GM12891 (cell line): ENCODE measurements at regions not wholly inside any gene's neighbourhood (a gene's known extent, or its start where the extent isn't known, plus 50 kb on each side); places are given as distances from the start of the nearest gene placed in this dataset.
"Not testable (repeated sequence)": the region's sequence is repeated elsewhere in the genome, so short reads cannot be mapped to it uniquely, and the experiment has no call there.

ENCODE experiments used
- DNase-seq: peaks from one replicate; pipeline ENCODE4 v3.0.0; 2011; ENCODE audit warnings: low spot score; ENCODE audit not compliant: insufficient read length
- FAIRE-seq: peaks from 2 replicates; lab custom pipeline; 2011; peaks lifted over from hg19 to GRCh38; lab: Jason Lieb, UNC
- PAX5 ChIP-seq: IDR thresholded peaks from 2 replicates; pipeline ENCODE4 v1.6.1; 2011; ENCODE audit warnings: low read length, moderate library complexity, mild to moderate bottlenecking; ENCODE audit not compliant: insufficient read depth, severe bottlenecking
- POLR2A ChIP-seq: IDR thresholded peaks from 2 replicates; pipeline ENCODE4 v1.6.1; 2011; ENCODE audit warnings: low read depth, low read length, control low read depth
- POLR2AphosphoS5 ChIP-seq: IDR thresholded peaks from 2 replicates; pipeline ENCODE4 v1.6.1; 2011; ENCODE audit warnings: low read depth, low read length, control low read depth
- POU2F2 ChIP-seq: IDR thresholded peaks from 2 replicates; pipeline ENCODE4 v1.6.1; 2011; ENCODE audit warnings: low read depth, mild to moderate bottlenecking, control low read depth, low read length, moderate library complexity
- SPI1 ChIP-seq: IDR thresholded peaks from 2 replicates; pipeline ENCODE4 v1.6.1; 2011; ENCODE audit warnings: low read depth, low read length, control low read depth
- TAF1 ChIP-seq: IDR thresholded peaks from 2 replicates; pipeline ENCODE4 v1.6.1; 2011; ENCODE audit warnings: low read depth, low read length, control low read depth

DNA sequence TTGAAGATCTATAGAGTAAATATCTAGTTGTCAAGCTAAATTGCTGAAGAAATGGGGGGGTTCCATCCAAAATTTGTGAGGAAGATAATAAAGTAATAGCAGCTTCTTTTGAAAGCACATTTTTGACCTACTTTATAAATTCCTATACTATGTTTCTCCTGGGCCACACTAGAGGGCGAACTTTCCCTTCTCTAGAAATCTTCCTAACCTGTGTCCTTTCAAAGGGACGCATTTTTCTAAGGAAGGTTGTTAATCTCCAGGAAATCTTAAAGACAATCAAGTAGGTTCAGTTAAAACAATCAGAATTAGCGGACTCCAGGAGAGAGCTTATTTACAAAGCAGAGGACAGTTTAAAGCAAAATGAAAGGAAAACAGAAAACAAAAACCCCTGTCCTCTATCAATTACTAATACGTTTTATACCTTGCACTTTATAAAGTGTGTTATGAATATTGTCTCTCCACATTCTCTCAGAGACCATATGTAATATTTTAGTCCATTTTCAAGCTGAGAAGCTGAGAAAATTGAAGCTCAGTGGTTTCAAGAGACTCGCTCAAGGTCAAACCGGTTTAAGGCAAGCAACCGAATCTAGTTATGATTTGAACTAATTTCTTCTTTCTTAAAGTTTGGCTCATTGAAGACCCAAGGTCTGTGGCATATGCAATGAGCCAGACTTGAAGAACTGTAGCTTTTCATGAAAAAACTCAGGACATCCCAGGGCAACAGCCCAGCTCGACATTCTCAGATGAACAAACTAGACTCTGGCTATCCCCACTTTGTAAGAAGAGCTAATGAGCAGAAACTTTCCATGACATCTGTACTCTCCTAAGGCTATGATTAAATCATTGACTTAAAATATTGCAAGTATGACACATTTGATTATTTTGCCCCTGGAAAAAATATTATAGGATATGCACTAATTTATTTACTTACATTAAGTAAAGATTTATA, 273.6 kb downstream of the PAX3 start:
- no peak for DNase-seq
- no peak for FAIRE-seq
- TF ChIP-seq POLR2AphosphoS5 (no peak), POLR2A (no peak), SPI1 (no peak), POU2F2 (no peak), TAF1 (no peak), PAX5 (no peak)

DNA sequence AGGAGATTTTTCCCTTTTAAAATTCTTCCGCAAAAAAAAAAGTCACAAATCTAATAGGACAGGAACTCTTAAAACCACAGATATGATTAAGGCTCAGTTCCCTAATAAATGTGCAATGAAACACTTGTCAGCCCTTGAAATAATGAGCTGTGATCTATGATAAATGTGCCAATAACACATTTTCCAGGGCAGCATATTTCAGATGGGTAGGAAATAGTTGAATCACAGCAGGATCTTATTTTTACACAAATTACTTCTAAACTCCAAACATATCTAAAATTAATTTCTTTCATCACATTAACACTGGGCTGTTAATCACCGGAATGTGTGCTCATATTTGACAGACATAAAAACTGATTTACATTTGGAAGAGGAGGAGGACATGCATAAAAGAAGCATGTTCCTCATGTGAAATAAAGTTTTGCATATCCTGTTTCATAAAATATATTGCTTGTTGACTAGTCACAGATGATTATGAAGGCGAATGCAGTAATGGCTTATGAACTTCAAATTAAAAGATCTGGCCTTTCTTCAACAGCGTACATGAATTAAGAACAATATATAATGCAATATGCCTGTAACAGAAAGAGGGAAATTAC, 281.4 kb downstream of the PAX3 start:
- DNase-seq, result no peak
- no peak for FAIRE-seq
- TF ChIP-seq SPI1 (no peak), TAF1 (no peak), POLR2AphosphoS5 (no peak), POLR2A (no peak), PAX5 (no peak), POU2F2 (no peak)

DNA sequence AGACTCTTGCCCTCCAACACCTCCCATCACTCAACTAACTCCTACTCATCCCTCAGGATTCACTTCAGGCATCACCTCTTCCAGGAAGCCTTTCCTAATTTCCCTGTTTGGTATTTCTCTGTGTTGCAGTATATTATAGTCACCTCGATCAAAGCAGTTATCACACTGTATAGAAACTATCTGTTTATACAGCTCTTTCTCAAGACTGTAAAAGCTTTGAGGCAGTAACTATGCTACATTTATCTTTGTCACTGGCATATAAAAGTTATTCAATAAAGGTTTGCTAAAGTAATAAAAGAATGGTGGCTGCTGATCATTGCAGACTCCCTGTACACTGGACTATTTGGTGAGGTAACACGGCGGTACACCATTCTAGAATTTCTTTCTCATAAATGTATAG, 284.9 kb downstream of the PAX3 start:
- FAIRE-seq (no peak), DNase-seq (no peak)
- TF ChIP-seq POLR2A, result no peak
- no peak for TF ChIP-seq SPI1
- no peak for TF ChIP-seq POU2F2
- no peak for TF ChIP-seq PAX5
- TF ChIP-seq POLR2AphosphoS5, result no peak
- no peak for TF ChIP-seq TAF1

DNA sequence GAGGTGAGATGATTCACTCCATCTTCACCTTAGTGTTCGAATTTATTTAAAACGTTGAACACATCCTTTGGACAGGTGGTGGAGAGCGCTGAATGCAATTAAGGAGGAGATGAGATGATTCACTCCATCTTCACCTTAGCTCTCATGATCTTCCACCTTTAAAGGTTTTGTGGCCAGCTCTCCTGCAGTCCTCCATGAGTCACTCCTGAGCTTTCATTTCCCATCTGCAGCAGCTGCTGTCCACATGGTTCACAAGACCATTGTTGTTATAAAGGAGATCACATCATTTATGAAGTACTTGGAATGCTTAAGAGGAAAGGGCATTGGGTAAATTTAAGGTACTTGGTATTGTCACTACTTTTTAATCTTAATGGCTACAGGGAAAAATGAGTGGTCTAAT, 298.5 kb downstream of the PAX3 start:
- TF ChIP-seq POU2F2, result no peak
- TF ChIP-seq POLR2AphosphoS5, result no peak
- no peak for FAIRE-seq
- no peak for DNase-seq

DNA sequence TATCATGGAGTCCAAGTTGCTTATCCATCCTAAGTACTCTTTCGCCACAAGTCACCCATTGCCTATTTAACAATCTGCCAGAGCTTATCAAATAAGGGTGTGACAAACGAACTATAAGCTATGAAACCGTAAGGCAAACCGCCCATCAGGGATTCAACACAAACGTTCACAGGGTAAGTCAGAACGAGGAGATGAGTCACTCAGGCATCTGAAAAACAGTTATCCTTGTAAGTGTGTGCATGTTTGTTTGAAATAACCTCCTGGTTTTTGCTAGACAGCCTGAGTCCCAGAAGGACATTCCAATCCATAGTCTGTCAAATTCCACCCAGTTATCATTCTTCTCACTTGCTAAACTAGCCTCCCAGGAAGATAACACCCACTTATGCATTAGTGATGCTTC, 299.1 kb downstream of the PAX3 start:
- DNase-seq, result no peak
- TF ChIP-seq PAX5 (no peak), POLR2AphosphoS5 (no peak), TAF1 (no peak), SPI1 (no peak), POU2F2 (no peak), POLR2A (no peak)
- no peak for FAIRE-seq

DNA sequence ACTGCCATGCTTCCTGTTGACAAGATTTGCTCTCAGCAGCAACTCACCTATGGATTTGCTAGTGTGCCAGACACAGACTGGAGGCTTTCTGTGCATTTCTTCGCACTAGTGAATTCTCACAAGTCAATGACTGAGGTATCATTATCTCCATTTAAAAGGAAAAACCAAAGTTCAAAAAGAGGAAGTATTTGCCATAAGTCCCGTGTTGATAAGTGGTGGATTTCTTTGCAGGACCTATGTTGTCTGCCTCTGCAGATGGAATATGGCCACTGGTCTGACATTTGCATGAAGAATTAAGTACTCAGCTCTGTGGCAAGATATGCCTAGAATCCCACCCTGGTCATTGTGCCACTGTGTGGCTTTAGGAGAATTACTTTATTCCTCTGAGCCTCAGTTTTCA, 299.6 kb downstream of the PAX3 start:
- no peak for FAIRE-seq
- TF ChIP-seq PAX5 (no peak), POLR2A (no peak), TAF1 (no peak), SPI1 (no peak), POLR2AphosphoS5 (no peak), POU2F2 (no peak)
- no peak for DNase-seq

DNA sequence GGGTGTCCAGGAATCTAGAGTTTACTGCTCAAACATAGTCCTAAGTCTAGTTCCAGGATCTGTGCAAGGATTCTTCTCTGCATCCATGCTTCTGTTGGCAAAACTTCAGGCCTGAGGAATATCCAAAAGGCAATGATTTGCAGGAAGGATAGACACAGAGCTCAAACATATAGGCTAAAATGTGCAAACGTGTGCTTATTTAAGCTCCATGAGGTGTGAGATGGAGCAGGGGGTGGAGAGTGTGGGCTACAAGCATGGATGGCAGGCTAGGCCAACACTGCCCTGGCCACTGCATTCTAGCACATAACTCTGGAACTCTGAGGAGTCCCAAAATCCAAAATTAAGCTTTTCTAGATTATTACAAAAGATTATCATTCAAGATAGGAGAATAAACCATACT, 301.1 kb downstream of the PAX3 start:
- TF ChIP-seq SPI1 (no peak), POLR2A (no peak), PAX5 (no peak), TAF1 (no peak), POU2F2 (no peak), POLR2AphosphoS5 (no peak)
- FAIRE-seq (no peak), DNase-seq (no peak)

DNA sequence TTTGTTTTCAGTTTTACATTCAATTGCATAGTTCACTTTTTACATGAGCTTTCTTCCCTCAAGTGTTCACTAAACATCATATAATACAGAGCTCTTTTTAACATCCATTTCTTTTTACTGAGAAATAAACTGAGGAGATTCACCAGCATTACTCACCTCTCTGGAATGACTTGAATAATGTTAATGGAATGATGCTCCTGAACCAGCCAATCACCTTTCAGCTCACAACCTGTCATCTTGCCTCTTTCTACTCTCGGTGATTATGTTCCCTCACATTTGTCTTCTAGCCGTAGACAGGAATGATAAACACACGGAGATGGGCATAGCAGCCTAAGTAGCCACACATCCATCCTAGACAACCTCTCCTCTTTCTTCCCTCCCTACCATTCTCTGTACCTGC, 301.7 kb downstream of the PAX3 start:
- no peak for TF ChIP-seq TAF1
- no peak for TF ChIP-seq PAX5
- no peak for TF ChIP-seq POU2F2
- no peak for DNase-seq
- FAIRE-seq, result no peak

DNA sequence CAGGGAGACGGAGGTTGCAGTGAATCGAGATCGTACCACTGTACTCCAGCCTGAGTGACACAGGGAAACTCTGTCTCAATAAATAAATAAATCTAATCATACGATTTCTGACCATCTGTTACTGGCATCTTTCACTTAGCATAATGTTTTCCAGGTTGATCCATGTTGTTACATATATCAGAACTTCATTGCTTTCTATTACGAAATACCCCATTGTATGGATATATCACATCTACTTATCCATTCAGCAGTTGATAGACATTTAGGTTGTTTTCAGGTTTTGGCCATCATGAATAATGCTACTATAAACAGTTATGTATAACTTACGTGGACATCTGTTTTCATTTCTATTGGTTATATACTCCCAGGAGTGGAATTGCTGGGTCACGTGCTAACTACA, 303.9 kb downstream of the PAX3 start:
- DNase-seq (no peak), FAIRE-seq (no peak)
- TF ChIP-seq POU2F2 (no peak), POLR2AphosphoS5 (no peak), TAF1 (no peak), PAX5 (no peak), POLR2A (no peak), SPI1 (no peak)

DNA sequence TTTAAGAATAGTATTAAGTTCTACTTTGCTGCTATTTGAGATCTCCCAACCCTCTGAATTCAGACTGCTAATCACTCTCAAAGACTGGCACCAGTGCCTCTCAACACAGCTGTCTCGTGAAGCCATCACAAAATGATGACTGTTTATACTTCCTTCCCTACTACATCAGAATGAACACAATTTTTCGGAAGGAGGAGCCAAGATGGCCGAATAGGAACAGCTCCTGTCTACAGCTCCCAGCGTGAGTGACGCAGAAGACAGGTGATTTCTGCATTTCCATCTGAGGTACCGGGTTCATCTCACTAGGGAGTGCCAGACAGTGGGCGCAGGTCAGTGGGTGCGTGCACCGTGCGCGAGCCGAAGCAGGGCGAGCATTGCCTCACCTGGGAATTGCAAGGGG, 314.4 kb downstream of the PAX3 start:
- not testable (repeated sequence) for FAIRE-seq, DNase-seq
